H1 (cell line): ENCODE measurements at regions not wholly inside any gene's neighbourhood (a gene's known extent, or its start where the extent isn't known, plus 50 kb on each side); places are given as distances from the start of the nearest gene placed in this dataset.

Experiments used
- CTCF ChIA-PET: fragments of 300-600 bp; sonication (Branson Sonifier 250); formaldehyde crosslinking; loops from one replicate; lab custom pipeline; 2021; ENCODE audit not compliant: partially characterized antibody; lab: Charles Lee
- POLR2A ChIA-PET: fragments of 300-600 bp; sonication (Branson Sonifier 250); formaldehyde crosslinking; loops from one replicate; lab custom pipeline; 2021; ENCODE audit warnings: inconsistent platforms; ENCODE audit not compliant: partially characterized antibody; lab: Charles Lee
- DNase-seq, 2 experiments: peaks; one replicate each; pipeline versions ENCODE4 v3.0.0 to v3.0.0-alpha.2; 2010 to 2022; ENCODE audit warnings: low spot score in 2 of 2, low read depth in 1 of 2, mixed read lengths in 1 of 2
- FAIRE-seq: peaks from 2 replicates; lab custom pipeline; 2011; peaks lifted over from hg19 to GRCh38; lab: Jason Lieb, UNC
- H2AFZ ChIP-seq: 2 replicates; pipeline ENCODE4 v1.8.1; 2012; ENCODE audit warnings: low read length, inconsistent platforms
- H2AK5ac ChIP-seq: 2 replicates; pipeline ENCODE4 v1.6.1; 2013; ENCODE audit warnings: low read depth, low read length
- H2BK120ac ChIP-seq: replicated peaks from 2 replicates; pipeline ENCODE3; 2013; ENCODE audit warnings: low read depth, low read length, inconsistent platforms
- H2BK12ac ChIP-seq: 2 replicates; pipeline ENCODE4 v1.6.1; 2013; ENCODE audit warnings: low read depth, low read length
- H2BK15ac ChIP-seq: 2 replicates; pipeline ENCODE4 v1.6.1; 2013; ENCODE audit warnings: low read length
- H2BK20ac ChIP-seq: 2 replicates; pipeline ENCODE4 v1.6.1; 2013; ENCODE audit warnings: low read length
- H2BK5ac ChIP-seq: 2 replicates; pipeline ENCODE4 v1.6.1; 2013; ENCODE audit warnings: low read depth, low read length
- H3K14ac ChIP-seq: 2 replicates; pipeline ENCODE4 v1.6.1; 2013; ENCODE audit warnings: inconsistent platforms; ENCODE audit not compliant: insufficient read length
- H3K18ac ChIP-seq: 2 replicates; pipeline ENCODE4 v1.6.1; 2013; ENCODE audit warnings: low read length; ENCODE audit errors: extremely low read depth
- H3K23ac ChIP-seq: 2 replicates; pipeline ENCODE4 v1.6.1; 2013; ENCODE audit warnings: inconsistent platforms; ENCODE audit not compliant: insufficient read length
- H3K23me2 ChIP-seq: 2 replicates; pipeline ENCODE4 v1.6.1; 2013; ENCODE audit warnings: low read depth, low read length
- H3K27ac ChIP-seq: 2 replicates; pipeline ENCODE4 v1.6.1; 2011; ENCODE audit warnings: low read depth, low read length, inconsistent platforms
- H3K27me3 ChIP-seq, 4 experiments: replicated peaks in 1 of 4; 1 replicate in 1 of 4; 2 replicates in 3 of 4; pipeline versions ENCODE4 v1.6.1 to v1.8.1; 2011 to 2013; ENCODE audit warnings: low read length in 3 of 4, mild to moderate bottlenecking in 3 of 4, inconsistent platforms in 2 of 4, mixed read lengths in 2 of 4, moderate library complexity in 1 of 4; ENCODE audit not compliant: control insufficient read depth in 3 of 4, insufficient read depth in 3 of 4; ENCODE audit errors: extremely low read depth in 1 of 4
- H3K36me3 ChIP-seq, 4 experiments: 2 replicates each; pipeline versions ENCODE4 v1.6.1 to v1.8.1; 2011 to 2013; ENCODE audit warnings: mild to moderate bottlenecking in 4 of 4, low read length in 3 of 4, moderate library complexity in 2 of 4, control low read depth in 1 of 4, inconsistent platforms in 1 of 4; ENCODE audit not compliant: insufficient read depth in 4 of 4, control insufficient read depth in 2 of 4
- H3K4ac ChIP-seq: replicated peaks from 2 replicates; pipeline ENCODE3; 2013; ENCODE audit warnings: low read length, low read depth, mixed read lengths, inconsistent platforms; ENCODE audit not compliant: insufficient read length
- H3K4me1 ChIP-seq, 4 experiments: replicated peaks in 1 of 4; 1 replicate in 1 of 4; 2 replicates in 3 of 4; pipeline versions ENCODE4 v1.6.1 to v1.8.1; 2011 to 2013; ENCODE audit warnings: low read length in 3 of 4, inconsistent platforms in 2 of 4, mixed read lengths in 1 of 4; ENCODE audit not compliant: insufficient read depth in 4 of 4, control insufficient read depth in 3 of 4
- H3K4me2 ChIP-seq, 2 experiments: 2 replicates each; pipeline versions ENCODE4 v1.6.1 to v1.8.1; 2011 to 2013; ENCODE audit warnings: low read depth in 2 of 2, low read length in 2 of 2, control low read depth in 1 of 2, inconsistent platforms in 1 of 2, mild to moderate bottlenecking in 1 of 2; ENCODE audit not compliant: insufficient read depth in 1 of 2
- H3K4me3 ChIP-seq, 4 experiments: fragments of 200-600, 300-600 bp in 1 of 4; sonication (generic), shearing (Covaris generic), sonication (Bioruptor Twin) in 1 of 4; 2 replicates each; pipeline versions ENCODE4 v1.5.1 to v1.8.1; 2011 to 2016; ENCODE audit warnings: low read length in 4 of 4, low read depth in 3 of 4, control low read depth in 2 of 4, inconsistent platforms in 2 of 4, mild to moderate bottlenecking in 2 of 4, mixed read lengths in 1 of 4, moderate library complexity in 1 of 4; ENCODE audit not compliant: insufficient read depth in 2 of 4; ENCODE audit errors: extremely low read depth in 1 of 4
- H3K56ac ChIP-seq: replicated peaks from 2 replicates; pipeline ENCODE3; 2013; ENCODE audit warnings: low read depth, mild to moderate bottlenecking, mixed read lengths, low read length, inconsistent platforms; ENCODE audit not compliant: insufficient read length
- H3K79me1 ChIP-seq: 2 replicates; pipeline ENCODE4 v1.6.1; 2013; ENCODE audit warnings: low read depth, low read length, control low read depth
- H3K79me2 ChIP-seq, 2 experiments: 2 replicates each; pipeline versions ENCODE4 v1.6.1 to v1.8.1; 2012 to 2013; ENCODE audit warnings: low read length in 2 of 2, mild to moderate bottlenecking in 2 of 2, inconsistent platforms in 1 of 2; ENCODE audit not compliant: insufficient read depth in 2 of 2, control insufficient read depth in 1 of 2
- H3K9ac ChIP-seq, 4 experiments: replicated peaks in 1 of 4; 1 replicate in 1 of 4; 2 replicates in 3 of 4; pipeline versions ENCODE4 v1.6.1 to v1.8.1; 2011 to 2013; ENCODE audit warnings: low read depth in 3 of 4, low read length in 3 of 4, control low read depth in 2 of 4, mild to moderate bottlenecking in 2 of 4, moderate library complexity in 2 of 4, inconsistent platforms in 1 of 4; ENCODE audit errors: extremely low read depth in 1 of 4
- H3K9me3 ChIP-seq, 2 experiments: 2 replicates each; pipeline versions ENCODE4 v1.6.1 to v1.8.1; 2012 to 2013; ENCODE audit warnings: mild to moderate bottlenecking in 2 of 2, moderate library complexity in 2 of 2, control low read depth in 1 of 2, inconsistent platforms in 1 of 2, low read depth in 1 of 2, low read length in 1 of 2, mixed read lengths in 1 of 2; ENCODE audit not compliant: insufficient read depth in 2 of 2
- H4K20me1 ChIP-seq, 2 experiments: replicated peaks in 1 of 2; 2 replicates each; pipeline versions ENCODE3 to v1.8.1; 2011 to 2013; ENCODE audit warnings: inconsistent platforms in 2 of 2, low read length in 2 of 2, mild to moderate bottlenecking in 1 of 2; ENCODE audit not compliant: insufficient read depth in 2 of 2, control insufficient read depth in 1 of 2
- H4K5ac ChIP-seq: 2 replicates; pipeline ENCODE4 v1.6.1; 2013; ENCODE audit warnings: low read length, low read depth, mixed read lengths, inconsistent platforms; ENCODE audit not compliant: insufficient read length
- H4K8ac ChIP-seq: 2 replicates; pipeline ENCODE4 v1.8.0; 2013; ENCODE audit warnings: mild to moderate bottlenecking, moderate library complexity, low read length, inconsistent platforms; ENCODE audit not compliant: insufficient read depth; ENCODE audit errors: extremely low read depth
- H4K91ac ChIP-seq: replicated peaks from 2 replicates; pipeline ENCODE3; 2013; ENCODE audit warnings: low read length, mixed read lengths, inconsistent platforms; ENCODE audit not compliant: insufficient read length
- BACH1 ChIP-seq: IDR thresholded peaks from 2 replicates; pipeline ENCODE4 v1.6.1; 2012; ENCODE audit warnings: low read length, improper control_type of control experiment
- TBP ChIP-seq: IDR thresholded peaks from 2 replicates; pipeline ENCODE4 v1.6.1; 2011; ENCODE audit warnings: low read depth, low read length, improper control_type of control experiment
- whole genome bisulfite sequencing, 2 experiments: shearing (Covaris generic) in 1 of 2; methylation state at CpG; one replicate each; pipeline versions ENCODE4 v1.1.6 to v1.1.7; 2013 to 2015; ENCODE audit warnings: low lambda C conversion rate in 2 of 2, mixed read lengths in 2 of 2, inconsistent platforms in 1 of 2, low coverage in 1 of 2, missing lambda C conversion rate in 1 of 2; ENCODE audit not compliant: insufficient replicate concordance in 2 of 2, insufficient coverage in 1 of 2, insufficient read length in 1 of 2; ENCODE audit errors: extremely low coverage in 1 of 2, missing lambda C conversion rate in 1 of 2; 5-methylcytosine and 5-hydroxymethylcytosine counted together

GRCh38 chr4:64068096-64068495 lies 341.2 kb downstream of the TECRL start:
- H3K23ac ChIP-seq: no peak overlapping the region

More at GRCh38 chr4:64068096-64068495, 341.2 kb downstream of the TECRL start:
- Histone ChIP-seq H2BK120ac (no peak overlapping the region), H3K36me3 (no peaks in the 10 kb centered on the region), H3K18ac (no peak overlapping the region), H3K27me3 (no peaks in the 10 kb centered on the region), H4K8ac (no peak overlapping the region), H2BK20ac (no peak overlapping the region), H2BK12ac (no peak overlapping the region), H2BK15ac (no peak overlapping the region), H4K20me1 (no peaks in the 10 kb centered on the region), H3K14ac (no peak overlapping the region), H4K5ac (no peak overlapping the region), H3K79me1 (no peaks in the 10 kb centered on the region), H3K79me2 (no peaks in the 10 kb centered on the region), H3K56ac (no peak overlapping the region), H2AK5ac (no peak overlapping the region), H2BK5ac (no peak overlapping the region), H2AFZ (no peak overlapping the region), H3K9me3 (no peaks in the 10 kb centered on the region), H4K91ac (no peak overlapping the region), H3K4ac (no peak overlapping the region), H3K4me1 (no peaks in the 10 kb centered on the region), H3K27ac (no peak overlapping the region), H3K4me2 (no peak overlapping the region), H3K23me2 (no peaks in the 10 kb centered on the region), H3K4me3 (no peak overlapping the region), H3K9ac (no peak overlapping the region)
- 86% methylated on average over 4 of the region's 4 CpGs; no CpG with 5 or more reads in 1 of the 2 experiments for WGBS, 2 experiments
- no peak for TF ChIP-seq TBP
- TF ChIP-seq BACH1: no peak
- no peak for DNase-seq
- FAIRE-seq: no peak
- POLR2A ChIA-PET: no interaction called here
- CTCF ChIA-PET: no interaction called here
